OCI-LY7 (cell line): ENCODE measurements at regions not wholly inside any gene's neighbourhood (a gene's known extent, or its start where the extent isn't known, plus 50 kb on each side); places are given as distances from the start of the nearest gene placed in this dataset.

Experiments
- EZH2phosphoT487 ChIP-seq: fragments of 200-600 bp; sonication (generic); IDR thresholded peaks from 2 replicates; pipeline ENCODE4 v1.6.1; 2018; ENCODE audit warnings: low read depth, borderline replicate concordance, mild to moderate bottlenecking, mixed run types, antibody characterized with exemption, low read length, moderate library complexity, mixed read lengths
- TF ChIP-seq, protein P1 (sequence below): fragments of 200-600 bp; sonication (generic); conservative IDR thresholded peaks from 2 replicates; pipeline ENCODE4 v1.5.1; 2014; ENCODE audit warnings: mild to moderate bottlenecking, antibody characterized with exemption, low read length, moderate library complexity, mixed read lengths

DNA sequence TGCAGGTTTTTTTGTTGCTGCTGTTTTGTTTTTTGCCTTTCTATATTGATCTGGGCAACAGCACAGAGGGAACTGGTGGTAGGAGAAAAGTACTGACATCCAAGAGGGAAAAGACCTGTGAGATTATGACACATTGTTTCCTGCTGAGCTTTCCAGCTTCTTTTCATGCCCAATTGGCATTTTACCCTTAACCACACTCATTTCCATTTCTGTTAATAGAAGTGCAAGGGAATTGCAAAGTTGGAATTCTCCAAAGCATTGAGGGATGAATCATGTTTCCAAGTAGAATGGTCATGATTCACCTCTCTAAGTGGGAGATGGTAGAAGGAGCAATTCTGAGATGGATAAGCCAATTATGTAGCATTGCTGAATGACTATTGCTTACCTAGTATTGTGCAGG is 161.5 kb downstream of the PPARGC1A start:
- TF ChIP-seq EZH2phosphoT487 = no peak
- TF ChIP-seq, protein P1, sequence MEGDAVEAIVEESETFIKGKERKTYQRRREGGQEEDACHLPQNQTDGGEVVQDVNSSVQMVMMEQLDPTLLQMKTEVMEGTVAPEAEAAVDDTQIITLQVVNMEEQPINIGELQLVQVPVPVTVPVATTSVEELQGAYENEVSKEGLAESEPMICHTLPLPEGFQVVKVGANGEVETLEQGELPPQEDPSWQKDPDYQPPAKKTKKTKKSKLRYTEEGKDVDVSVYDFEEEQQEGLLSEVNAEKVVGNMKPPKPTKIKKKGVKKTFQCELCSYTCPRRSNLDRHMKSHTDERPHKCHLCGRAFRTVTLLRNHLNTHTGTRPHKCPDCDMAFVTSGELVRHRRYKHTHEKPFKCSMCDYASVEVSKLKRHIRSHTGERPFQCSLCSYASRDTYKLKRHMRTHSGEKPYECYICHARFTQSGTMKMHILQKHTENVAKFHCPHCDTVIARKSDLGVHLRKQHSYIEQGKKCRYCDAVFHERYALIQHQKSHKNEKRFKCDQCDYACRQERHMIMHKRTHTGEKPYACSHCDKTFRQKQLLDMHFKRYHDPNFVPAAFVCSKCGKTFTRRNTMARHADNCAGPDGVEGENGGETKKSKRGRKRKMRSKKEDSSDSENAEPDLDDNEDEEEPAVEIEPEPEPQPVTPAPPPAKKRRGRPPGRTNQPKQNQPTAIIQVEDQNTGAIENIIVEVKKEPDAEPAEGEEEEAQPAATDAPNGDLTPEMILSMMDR = no peak
